GM19043 (cell line): ENCODE measurements at regions not wholly inside any gene's neighbourhood (a gene's known extent, or its start where the extent isn't known, plus 50 kb on each side); places are given as distances from the start of the nearest gene placed in this dataset.
"Not testable (repeated sequence)": the region's sequence is repeated elsewhere in the genome, so short reads cannot be mapped to it uniquely, and the experiment has no call there.

ENCODE experiments used
- ATAC-seq: cut with Tn5 transposase; IDR thresholded peaks from one replicate; pipeline ENCODE4 v1.9.1; 2021; ENCODE audit warnings: low read depth; ENCODE audit not compliant: unreplicated experiment

- no peak for ATAC-seq
Measured at GRCh38 chr21:35309316-35309715, 260.2 kb upstream of the RUNX1 start.

DNA sequence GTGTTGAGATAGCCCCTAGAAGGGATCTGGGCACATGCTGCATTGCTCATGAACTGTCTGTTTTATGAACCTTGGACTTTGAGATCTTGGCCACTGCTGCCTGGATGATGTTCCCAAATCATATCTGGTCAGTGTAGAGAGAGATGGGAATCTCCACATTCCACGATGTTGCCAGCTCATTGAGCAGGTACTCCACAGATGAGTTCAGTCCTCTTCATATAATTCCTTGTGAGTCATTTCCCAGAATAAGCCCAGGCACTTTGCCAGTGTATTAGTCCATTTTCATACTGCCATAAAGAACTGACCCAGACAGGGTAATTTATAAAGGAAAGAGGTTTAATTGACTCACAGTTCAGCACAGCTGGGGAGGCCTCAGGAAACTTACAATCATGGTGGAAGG, 254.0 kb upstream of the RUNX1 start:
- no peak for ATAC-seq

DNA sequence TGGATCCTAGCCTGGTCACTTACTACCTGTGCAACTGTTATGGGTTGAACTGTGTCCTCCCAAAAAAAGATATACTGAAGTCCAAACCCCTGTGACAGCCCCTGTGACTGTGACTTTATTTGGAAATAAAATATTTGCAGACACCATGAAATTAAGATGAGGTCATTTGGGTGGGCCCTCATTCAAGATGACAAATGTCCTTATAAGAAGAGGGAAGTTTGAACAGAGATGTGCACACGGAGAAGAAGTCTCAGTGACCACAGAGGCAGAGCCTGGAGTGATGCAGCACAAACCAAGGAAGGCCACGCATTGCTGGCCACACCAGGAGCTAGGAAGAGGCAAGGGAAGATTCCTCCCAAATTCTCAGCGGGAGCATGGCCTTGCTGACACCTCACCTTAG, 249.7 kb upstream of the RUNX1 start:
- ATAC-seq = no peak

GRCh38 chr21:35297665-35298064, 248.6 kb upstream of the RUNX1 start:
- no peak for ATAC-seq

DNA sequence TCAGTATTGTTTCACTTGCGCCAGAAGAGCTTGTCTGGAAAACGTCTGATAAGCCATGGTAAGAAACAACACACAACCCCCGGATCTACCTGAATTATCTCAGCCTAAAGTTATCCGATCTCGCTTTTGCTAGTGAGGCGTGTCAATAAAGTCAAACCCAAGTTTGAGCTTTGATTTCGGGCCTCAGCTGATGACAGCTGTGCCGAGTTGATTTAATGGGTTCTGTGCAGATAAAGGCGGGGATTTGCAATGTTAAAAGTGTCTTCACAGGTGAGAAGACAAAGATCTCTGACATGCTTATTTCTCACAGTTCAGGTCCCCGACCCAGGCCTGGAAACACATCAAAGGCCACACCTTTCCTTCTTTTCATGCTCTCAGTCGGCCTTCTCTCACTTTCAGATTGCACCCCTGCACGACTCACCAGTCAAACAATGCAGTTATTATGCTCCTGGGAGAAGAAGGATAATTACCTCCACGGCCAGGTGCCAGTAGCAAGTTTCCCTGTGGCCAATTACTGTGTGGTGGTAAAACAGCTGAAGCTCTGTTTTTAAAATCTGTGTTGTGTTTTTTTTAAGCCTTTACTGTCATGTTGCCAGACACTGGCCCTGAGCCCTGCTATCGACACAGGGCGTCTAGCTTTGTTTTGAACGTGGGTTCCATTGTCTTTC, 245.3 kb upstream of the RUNX1 start:
- ATAC-seq = no peak

DNA sequence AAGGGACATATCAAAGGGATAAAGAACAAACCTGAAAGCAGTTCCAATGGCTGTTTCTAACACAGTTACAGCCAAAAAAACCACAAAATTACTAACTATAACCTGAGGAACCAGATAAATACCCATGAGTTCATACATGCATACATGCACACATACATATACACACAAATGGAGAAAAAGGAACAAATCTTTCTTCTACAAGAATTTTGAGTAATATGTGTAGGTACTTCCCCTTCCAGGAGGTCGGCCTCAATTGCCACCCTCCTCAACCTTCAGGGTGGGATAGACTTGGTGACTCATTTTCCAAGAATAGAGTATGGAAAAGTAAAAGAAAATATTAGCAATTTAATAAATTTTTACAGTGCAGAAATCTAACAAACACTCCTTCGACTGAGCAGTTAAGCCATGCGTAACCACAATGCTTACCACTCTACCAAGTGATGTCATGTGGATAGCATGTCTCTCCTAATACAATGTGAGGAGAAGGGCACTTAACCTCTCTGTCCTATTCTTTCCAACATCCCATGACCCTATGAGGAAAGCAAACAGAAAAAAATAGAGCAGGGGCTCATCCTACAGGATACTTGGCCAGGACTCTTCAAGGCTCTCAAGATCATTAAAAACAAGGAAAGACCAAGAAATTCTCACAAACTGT, 243.0 kb upstream of the RUNX1 start:
- ATAC-seq = no peak

DNA sequence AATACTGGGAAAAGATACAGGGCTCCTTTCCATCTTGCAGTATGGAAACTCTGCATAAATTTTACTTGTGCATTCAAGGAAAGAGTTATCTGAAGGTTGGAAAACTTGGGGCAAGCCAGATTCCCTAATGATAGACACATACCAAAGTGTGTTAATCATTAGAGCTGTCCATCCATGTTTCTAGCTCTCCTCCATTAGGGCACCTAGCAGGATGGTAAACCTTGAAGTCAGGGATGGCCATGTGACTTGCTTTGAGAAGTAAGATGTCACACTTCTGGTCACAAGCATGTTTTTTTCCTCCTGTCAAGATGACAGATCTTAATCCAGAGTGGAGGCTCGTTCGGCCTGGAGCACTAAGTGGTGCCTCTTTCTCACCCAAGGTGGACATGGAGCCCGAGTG, 241.9 kb upstream of the RUNX1 start:
- no peak for ATAC-seq

GRCh38 chr21:35288238-35288637, 239.1 kb upstream of the RUNX1 start:
- no peak for ATAC-seq

- no peak for ATAC-seq
Measured at GRCh38 chr21:35284199-35284598, 235.1 kb upstream of the RUNX1 start.

DNA sequence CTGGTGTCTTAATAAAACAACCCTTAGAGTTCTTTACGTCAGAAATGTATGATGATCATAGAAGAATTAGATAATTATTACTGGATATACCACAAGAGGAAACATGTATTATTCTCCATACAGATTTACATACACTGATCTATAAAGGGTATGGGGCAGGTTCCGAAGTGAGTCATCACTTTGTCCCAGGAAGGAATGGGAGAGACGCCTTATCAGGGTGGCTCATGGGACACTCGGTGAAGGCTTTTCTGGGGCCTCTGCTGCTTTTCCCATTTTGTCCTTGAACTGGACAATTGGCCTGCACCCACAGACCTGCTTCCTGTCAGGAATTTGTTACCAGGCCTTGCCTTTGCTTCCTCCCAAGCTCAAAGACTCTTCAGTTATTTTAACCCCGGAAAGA, 233.8 kb upstream of the RUNX1 start:
- ATAC-seq = no peak

- no peak for ATAC-seq
Measured at GRCh38 chr21:35281956-35282355, 232.9 kb upstream of the RUNX1 start.

GRCh38 chr21:35280231-35280630, 231.1 kb upstream of the RUNX1 start:
- no peak for ATAC-seq

GRCh38 chr21:35275776-35276175, 226.7 kb upstream of the RUNX1 start:
- no peak for ATAC-seq

- no peak for ATAC-seq
Measured at GRCh38 chr21:35274923-35275322, 225.8 kb upstream of the RUNX1 start.

DNA sequence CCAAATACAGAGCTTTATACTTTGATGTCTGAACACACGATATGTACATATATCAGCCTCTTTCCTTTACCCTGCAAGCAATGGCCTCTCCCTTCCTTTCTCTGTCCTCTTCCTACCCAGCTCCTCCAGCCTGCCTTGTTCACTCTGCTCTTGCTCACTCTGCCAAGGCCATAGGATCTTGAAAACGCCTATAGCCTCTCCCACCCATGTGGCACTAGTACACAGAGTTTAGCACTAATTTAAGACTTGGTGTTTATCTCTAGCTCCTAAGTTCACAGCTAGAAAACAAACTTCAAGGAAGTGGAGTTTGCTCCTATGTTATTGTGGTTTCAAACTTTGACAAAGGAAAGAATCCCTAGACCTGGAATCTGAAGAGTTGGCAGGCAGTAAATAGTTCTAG, 225.0 kb upstream of the RUNX1 start:
- ATAC-seq = no peak

GRCh38 chr21:35273333-35273732, 224.2 kb upstream of the RUNX1 start:
- no peak for ATAC-seq

DNA sequence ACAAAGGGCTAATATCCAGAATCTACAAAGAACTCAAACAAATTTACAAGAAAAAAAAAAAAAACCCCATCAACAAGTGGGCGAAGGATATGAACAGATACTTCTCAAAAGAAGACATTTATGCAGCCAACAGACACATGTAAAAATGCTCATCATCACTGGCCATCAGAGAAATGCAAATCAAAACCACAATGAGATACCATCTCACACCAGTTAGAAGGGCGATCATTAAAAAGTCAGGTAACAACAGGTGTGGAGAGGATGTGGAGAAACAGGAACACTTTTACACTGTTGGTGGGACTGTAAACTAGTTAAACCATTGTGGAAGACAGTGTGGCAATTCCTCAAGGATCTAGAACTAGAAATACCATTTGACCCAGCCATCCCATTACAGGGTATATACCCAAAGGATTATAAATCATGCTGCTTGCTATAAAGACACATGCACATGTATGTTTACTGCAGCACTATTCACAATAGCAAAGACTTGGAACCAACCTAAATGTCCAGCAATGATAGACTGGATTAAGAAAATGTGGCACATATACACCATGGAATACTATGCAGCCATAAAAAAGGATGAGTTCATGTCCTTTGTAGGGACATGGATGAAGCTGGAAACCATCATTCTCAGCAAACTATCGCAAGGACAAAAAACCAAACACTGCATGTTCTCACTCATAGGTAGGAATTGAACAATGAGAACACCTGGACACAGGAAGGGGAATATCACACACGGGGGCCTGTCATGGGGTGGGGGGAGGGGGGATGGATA, 222.4 kb upstream of the RUNX1 start:
- ATAC-seq = not testable (repeated sequence)

- ATAC-seq = no peak
Measured at GRCh38 chr21:35268817-35269216, 219.7 kb upstream of the RUNX1 start.

- ATAC-seq = no peak
Measured at GRCh38 chr21:35268261-35268660, 219.2 kb upstream of the RUNX1 start.

DNA sequence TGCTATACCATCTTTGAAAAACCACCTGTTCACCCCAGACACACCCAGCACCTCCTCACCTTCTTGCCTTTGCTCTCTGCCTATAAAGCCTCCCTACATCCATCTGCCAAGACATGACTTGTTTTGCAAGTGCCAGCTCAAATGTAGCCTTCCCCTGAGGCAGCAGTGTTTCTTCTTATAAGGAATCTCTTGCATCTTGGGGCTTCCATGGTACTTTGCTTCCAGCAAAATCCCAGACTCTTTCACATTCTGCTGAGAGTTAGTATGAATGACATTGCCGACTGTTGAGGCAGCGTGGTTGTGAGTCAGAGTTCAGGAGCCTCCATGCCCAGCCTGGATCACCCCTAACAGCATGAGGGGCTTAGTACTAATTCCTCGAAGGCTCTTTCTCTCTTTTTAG, 217.4 kb upstream of the RUNX1 start:
- no peak for ATAC-seq

DNA sequence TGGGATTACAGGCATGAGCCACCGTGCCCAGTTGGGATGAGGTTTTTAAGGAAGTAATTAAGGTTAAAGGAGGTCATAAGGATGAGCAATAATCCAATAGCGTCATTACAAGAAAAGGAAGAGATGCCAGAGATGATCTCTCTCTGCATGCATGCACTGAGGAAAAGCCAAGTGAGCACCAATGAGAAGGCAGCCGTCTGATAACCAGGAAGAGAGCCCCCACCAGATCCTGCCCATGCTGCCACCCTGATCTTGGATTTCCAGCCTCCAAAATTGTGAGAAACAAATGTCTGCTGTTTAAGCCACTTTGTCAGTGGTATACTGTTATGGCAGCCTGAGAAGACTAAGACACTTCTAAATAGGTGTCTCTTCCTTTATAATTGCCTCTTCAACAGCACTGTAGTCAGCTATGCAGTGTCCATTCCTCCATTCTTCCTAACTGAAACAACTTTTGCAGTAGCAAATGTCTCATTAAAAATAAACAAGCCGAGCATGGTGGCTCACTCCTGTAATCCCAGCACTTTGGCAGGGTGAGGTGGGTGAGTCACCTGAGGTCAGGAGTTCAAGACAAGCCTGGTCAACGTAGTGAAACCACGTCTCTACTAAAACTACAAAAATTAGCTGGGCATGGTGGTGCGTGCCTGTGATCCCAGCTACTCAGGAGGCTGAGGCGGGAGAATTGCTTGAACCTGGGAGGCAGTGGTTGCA, 216.2 kb upstream of the RUNX1 start:
- no peak for ATAC-seq
